ENCODE measurements at regions not wholly inside any gene's neighbourhood (a gene's known extent, or its start where the extent isn't known, plus 50 kb on each side); places are given as distances from the start of the nearest gene placed in this dataset.

- no peak overlapping the region for H3K27ac ChIP-seq
- peak in 1 of 8 experiments; percentile 37 for ATAC-seq (replicated peaks in 6 of 8)
- peaks cover 0 to 3% of the 10 kb centered on the region in 2 donors for H3K4me1 ChIP-seq (replicated peaks in 1 of 2)
- in situ Hi-C loops (cut with MboI; ENCODE audit: low pct_unique_long_range_greater_than_20kb in 2 of 9, low sequenced_read_pairs in 9 of 9, unreplicated experiment in 9 of 9): no loop called here
- no peak overlapping the region for H3K4me3 ChIP-seq
- WGBS, 10 experiments: 0 to 83% (median 20%) methylated on average over 1 of the region's 1 CpG; no CpG with 5 or more reads in 5 of the 10 experiments
Measured at GRCh38 chr3:27596921-27597320, 112.7 kb upstream of the SLC4A7 start.

GRCh38 chr3:27596334-27596841, 112.2 kb upstream of the SLC4A7 start:
- Histone ChIP-seq H3K4me3 (no peak overlapping the region), H3K4me1 (replicated peaks in 1 of 2) (peaks cover 0 to 3% of the 10 kb centered on the region in 2 donors), H3K27ac (no peak overlapping the region)
- ATAC-seq (replicated peaks in 6 of 8): peak in 1 of 8 experiments; percentile 48
- in situ Hi-C loops (cut with MboI; ENCODE audit: low pct_unique_long_range_greater_than_20kb in 2 of 9, low sequenced_read_pairs in 9 of 9, unreplicated experiment in 9 of 9): no loop called here
- 0 to 40% (median 22%) methylated on average over 1 to 3 of the region's 3 CpGs for WGBS, 10 experiments

DNA sequence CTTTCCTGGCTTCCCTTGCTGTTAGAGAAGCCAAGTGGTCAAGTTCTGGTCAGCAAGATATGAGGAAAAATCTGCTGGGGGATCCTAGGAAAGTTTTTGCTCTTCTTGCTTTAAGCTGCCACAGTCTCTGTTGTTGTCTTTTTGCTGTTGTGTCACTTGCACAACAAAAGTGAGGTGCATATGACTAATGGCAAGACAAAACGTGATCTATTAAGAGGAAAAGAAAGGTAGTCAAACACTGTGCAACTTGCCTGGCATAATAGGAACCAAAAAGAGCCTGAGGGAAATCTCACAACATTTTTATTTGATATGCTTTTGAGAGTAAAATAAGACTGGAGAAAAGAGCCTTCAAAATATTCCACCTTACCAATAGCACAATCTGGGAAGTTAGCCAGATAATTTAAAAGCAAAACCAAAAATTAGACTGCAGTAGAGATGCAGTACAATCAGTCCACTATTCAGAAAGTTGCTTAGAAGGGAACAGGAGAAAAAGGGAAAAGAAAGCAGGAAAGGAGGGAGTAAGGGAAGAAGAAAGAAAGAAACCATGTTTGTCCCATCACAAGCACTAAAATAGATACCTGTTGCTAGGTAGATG, 110.0 kb upstream of the SLC4A7 start:
- WGBS, 10 experiments: 0 to 86% (median 75%) methylated on average over 1 of the region's 1 CpG; no CpG with 5 or more reads in 2 of the 10 experiments
- H3K4me1 ChIP-seq (replicated peaks in 1 of 2): peaks cover 9 to 12% of the 10 kb centered on the region in 2 donors
- no peak for ATAC-seq (replicated peaks in 6 of 8)
- in situ Hi-C loops (cut with MboI; ENCODE audit: low pct_unique_long_range_greater_than_20kb in 2 of 9, low sequenced_read_pairs in 9 of 9, unreplicated experiment in 9 of 9): no loop called here
- no peak overlapping the region for H3K4me3 ChIP-seq
- no peak overlapping the region for H3K27ac ChIP-seq

- ATAC-seq (replicated peaks in 6 of 8): no peak
- H3K4me1 ChIP-seq (replicated peaks in 1 of 2): peaks cover 9 to 12% of the 10 kb centered on the region in 2 donors
- in situ Hi-C loops (cut with MboI; ENCODE audit: low pct_unique_long_range_greater_than_20kb in 2 of 9, low sequenced_read_pairs in 9 of 9, unreplicated experiment in 9 of 9): no loop called here
- H3K27ac ChIP-seq: no peak overlapping the region
- WGBS, 10 experiments: 19 to 100% (median 88%) methylated on average over 1 to 2 of the region's 2 CpGs; no CpG with 5 or more reads in 1 of the 10 experiments
- no peak overlapping the region for H3K4me3 ChIP-seq
Measured at GRCh38 chr3:27593173-27593572, 109.0 kb upstream of the SLC4A7 start.

DNA sequence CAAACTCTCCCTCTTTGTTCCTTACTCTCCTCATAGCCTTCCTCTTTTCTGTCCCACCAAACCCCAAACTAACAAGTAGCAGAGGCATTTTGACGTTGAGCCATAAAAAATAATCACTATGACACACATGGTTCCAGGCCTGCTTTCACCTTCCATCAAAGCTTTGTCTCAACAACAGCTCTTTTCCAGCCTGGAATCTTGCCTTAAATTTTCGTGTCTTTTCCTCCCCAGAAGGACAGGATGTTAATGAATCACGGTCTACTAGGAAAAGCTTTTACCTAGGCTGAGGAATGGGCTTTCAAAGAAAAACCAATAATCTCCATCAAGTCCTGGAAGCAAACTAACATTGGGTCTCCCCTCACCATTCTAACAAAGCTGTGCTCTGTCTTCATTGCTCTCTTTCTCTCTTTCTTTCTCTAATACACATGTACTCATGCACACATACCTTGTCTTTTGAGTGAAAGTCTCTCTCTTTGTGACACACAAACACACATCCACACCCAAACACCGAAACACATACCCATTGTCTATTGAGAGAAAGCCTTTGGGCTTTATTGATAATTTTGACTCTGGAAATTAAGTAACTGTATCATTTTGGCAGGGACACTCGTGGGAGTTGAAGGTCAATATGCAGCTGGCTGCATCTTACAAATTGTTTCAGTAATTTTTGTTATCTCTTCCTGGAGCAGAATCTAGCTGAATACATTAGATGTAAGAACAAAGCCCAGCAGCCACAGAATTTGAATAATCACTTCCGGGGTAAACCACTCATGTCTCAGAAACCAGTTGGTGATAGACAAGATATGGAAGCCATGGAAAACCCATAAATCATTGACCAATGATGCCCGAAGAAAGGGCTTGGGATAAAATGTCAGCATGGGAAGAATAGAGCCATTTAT, 107.4 kb upstream of the SLC4A7 start:
- 34 to 79% (median 64%) methylated on average over 4 to 6 of the region's 7 CpGs for WGBS, 10 experiments
- no peak for ATAC-seq (replicated peaks in 6 of 8)
- no peak overlapping the region for H3K27ac ChIP-seq
- in situ Hi-C loops (cut with MboI; ENCODE audit: low pct_unique_long_range_greater_than_20kb in 2 of 9, low sequenced_read_pairs in 9 of 9, unreplicated experiment in 9 of 9): no loop called here
- H3K4me3 ChIP-seq: no peak overlapping the region
- H3K4me1 ChIP-seq (replicated peaks in 1 of 2): peaks cover 7 to 12% of the 10 kb centered on the region in 2 donors

DNA sequence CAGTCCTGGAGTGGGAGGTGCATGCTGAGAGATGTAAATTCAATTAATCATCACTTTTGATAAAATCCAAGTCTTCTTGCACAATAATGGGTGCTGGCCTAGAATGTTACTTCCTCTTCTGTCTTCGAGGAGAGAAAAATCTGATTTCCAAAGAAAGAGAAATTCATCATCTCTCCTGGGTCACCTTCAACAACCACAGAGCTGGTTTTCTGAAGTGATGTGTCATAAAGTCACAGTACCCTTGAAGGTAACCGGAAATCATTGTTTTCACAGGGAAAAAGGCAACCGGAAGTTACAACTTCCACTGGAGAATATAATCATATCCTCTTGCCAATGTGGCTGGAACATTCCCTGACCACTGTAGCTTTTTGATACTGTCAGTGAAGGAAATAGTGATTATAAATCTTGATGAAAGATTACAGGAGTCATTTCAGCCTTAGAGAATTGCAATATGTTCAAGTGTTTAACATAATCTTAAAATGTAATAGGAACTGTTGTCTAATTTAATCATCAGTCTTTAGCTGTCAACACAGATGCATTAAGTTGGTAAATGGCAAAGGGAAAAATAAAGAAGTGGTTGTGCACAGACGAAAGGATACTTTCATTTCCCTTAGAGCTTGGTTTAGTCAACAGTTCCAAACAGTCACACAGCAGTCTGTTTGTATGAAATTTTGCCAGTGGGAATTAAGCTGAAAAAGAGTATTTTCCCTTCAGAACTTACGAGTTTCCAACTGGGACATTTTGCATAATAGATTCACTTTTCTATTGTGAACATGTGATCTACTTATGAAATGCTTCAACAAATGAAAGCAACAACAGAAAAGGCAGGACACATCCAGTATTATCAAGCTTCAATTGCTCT, 106.5 kb upstream of the SLC4A7 start:
- peaks cover 6 to 12% of the 10 kb centered on the region in 2 donors for H3K4me1 ChIP-seq (replicated peaks in 1 of 2)
- ATAC-seq (replicated peaks in 6 of 8): peak in 3 of 8 experiments; percentile 14 to 73 (median 61)
- H3K27ac ChIP-seq: no peak overlapping the region
- in situ Hi-C loops (cut with MboI; ENCODE audit: low pct_unique_long_range_greater_than_20kb in 2 of 9, low sequenced_read_pairs in 9 of 9, unreplicated experiment in 9 of 9): no loop called here
- H3K4me3 ChIP-seq: no peak overlapping the region
- 3 to 87% (median 44%) methylated on average over 1 to 5 of the region's 5 CpGs; no CpG with 5 or more reads in 2 of the 10 experiments for WGBS, 10 experiments

- 40 to 100% (median 86%) methylated on average over 1 of the region's 1 CpG; no CpG with 5 or more reads in 1 of the 10 experiments for WGBS, 10 experiments
- ATAC-seq (replicated peaks in 6 of 8): peak in 2 of 8 experiments; percentile 43 to 47
- in situ Hi-C loops (cut with MboI; ENCODE audit: low pct_unique_long_range_greater_than_20kb in 2 of 9, low sequenced_read_pairs in 9 of 9, unreplicated experiment in 9 of 9): no loop called here
Measured at GRCh38 chr3:27589795-27590194, 105.6 kb upstream of the SLC4A7 start.

DNA sequence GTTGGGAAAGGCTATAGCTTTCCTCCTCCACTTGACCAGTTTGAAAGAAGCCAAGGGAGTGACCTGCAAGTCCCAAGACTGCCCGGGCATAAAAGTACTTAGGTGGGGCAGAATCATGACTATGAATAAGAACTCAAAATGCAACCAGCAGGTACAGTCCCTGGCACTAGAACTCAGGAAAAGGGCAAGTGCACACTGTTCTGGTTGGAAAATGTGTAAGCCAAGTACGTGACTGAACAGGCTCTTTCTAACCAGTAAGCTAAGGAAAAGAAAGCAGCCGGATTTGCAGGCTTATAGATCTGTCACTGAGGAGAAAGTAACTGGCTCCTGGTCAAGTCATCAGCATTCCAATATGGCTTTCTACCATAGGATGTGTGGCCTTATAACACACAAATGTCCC, 101.2 kb upstream of the SLC4A7 start:
- no peak for ATAC-seq (replicated peaks in 6 of 8)
- Histone ChIP-seq H3K27ac (no peak overlapping the region), H3K4me1 (replicated peaks in 1 of 2) (peaks cover 2 to 9% of the 10 kb centered on the region in 2 donors), H3K4me3 (no peak overlapping the region)
- WGBS, 10 experiments: 0 to 100% (median 50%) methylated on average over 1 to 3 of the region's 3 CpGs; no CpG with 5 or more reads in 3 of the 10 experiments
- in situ Hi-C loops (cut with MboI; ENCODE audit: low pct_unique_long_range_greater_than_20kb in 2 of 9, low sequenced_read_pairs in 9 of 9, unreplicated experiment in 9 of 9): no loop called here

More at GRCh38 chr3:27589795-27590194, 105.6 kb upstream of the SLC4A7 start:
- Histone ChIP-seq H3K4me3 (no peak overlapping the region), H3K4me1 (replicated peaks in 1 of 2) (peaks cover 6 to 12% of the 10 kb centered on the region in 2 donors), H3K27ac (no peak overlapping the region)

- peaks cover 0 to 3% of the 10 kb centered on the region in 2 donors for H3K4me1 ChIP-seq (replicated peaks in 1 of 2)
- no peak overlapping the region for H3K27ac ChIP-seq
- no peak overlapping the region for H3K4me3 ChIP-seq
- no peak for ATAC-seq (replicated peaks in 6 of 8)
- in situ Hi-C loops (cut with MboI; ENCODE audit: low pct_unique_long_range_greater_than_20kb in 2 of 9, low sequenced_read_pairs in 9 of 9, unreplicated experiment in 9 of 9): no loop called here
- WGBS, 10 experiments: 45 to 100% (median 65%) methylated on average over 1 to 2 of the region's 2 CpGs; no CpG with 5 or more reads in 2 of the 10 experiments
Measured at GRCh38 chr3:27584874-27585273, 100.7 kb upstream of the SLC4A7 start.

- Histone ChIP-seq H3K27ac (no peak overlapping the region), H3K4me1 (replicated peaks in 1 of 2) (no peaks in the 10 kb centered on the region), H3K4me3 (no peak overlapping the region)
- WGBS, 10 experiments: 58 to 65% (median 60%) methylated on average over 1 to 3 of the region's 3 CpGs; no CpG with 5 or more reads in 7 of the 10 experiments
- ATAC-seq (replicated peaks in 6 of 8): no peak
- in situ Hi-C loops (cut with MboI; ENCODE audit: low pct_unique_long_range_greater_than_20kb in 2 of 9, low sequenced_read_pairs in 9 of 9, unreplicated experiment in 9 of 9): no loop called here
Measured at GRCh38 chr3:27581852-27582251, 97.7 kb upstream of the SLC4A7 start.

DNA sequence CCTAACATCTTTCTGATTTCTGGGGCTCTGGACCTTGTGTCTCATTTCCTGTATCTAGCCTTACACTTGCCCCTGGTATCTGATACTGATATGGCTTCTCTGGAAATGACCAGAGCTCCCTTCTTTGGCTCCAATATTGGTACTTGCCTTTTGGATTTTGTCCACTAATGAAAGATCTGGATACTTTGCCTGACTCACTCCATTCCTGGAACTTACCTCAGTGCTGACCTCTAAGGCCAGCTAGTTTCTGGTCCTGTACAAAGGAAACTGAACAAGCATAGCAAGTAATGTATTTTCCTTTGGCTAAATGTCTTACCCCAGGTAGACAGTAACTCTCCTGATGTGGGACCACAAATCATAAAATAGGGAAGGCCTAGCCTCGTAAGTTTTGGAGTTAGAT, 93.8 kb upstream of the SLC4A7 start:
- Histone ChIP-seq H3K27ac (no peak overlapping the region), H3K4me3 (no peak overlapping the region), H3K4me1 (replicated peaks in 1 of 2) (no peaks in the 10 kb centered on the region)
- 75 to 100% (median 88%) methylated on average over 1 of the region's 1 CpG; no CpG with 5 or more reads in 3 of the 10 experiments for WGBS, 10 experiments
- in situ Hi-C loops (cut with MboI; ENCODE audit: low pct_unique_long_range_greater_than_20kb in 2 of 9, low sequenced_read_pairs in 9 of 9, unreplicated experiment in 9 of 9): no loop called here
- ATAC-seq (replicated peaks in 6 of 8): no peak

GRCh38 chr3:27577504-27577903, 93.3 kb upstream of the SLC4A7 start:
- 93 to 100% (median 95%) methylated on average over 1 to 5 of the region's 5 CpGs; no CpG with 5 or more reads in 2 of the 10 experiments for WGBS, 10 experiments
- Histone ChIP-seq H3K4me3 (no peak overlapping the region), H3K4me1 (replicated peaks in 1 of 2) (no peaks in the 10 kb centered on the region), H3K27ac (no peak overlapping the region)
- no peak for ATAC-seq (replicated peaks in 6 of 8)
- in situ Hi-C loops (cut with MboI; ENCODE audit: low pct_unique_long_range_greater_than_20kb in 2 of 9, low sequenced_read_pairs in 9 of 9, unreplicated experiment in 9 of 9): no loop called here
